ENCODE measurements at regions not wholly inside any gene's neighbourhood (a gene's known extent, or its start where the extent isn't known, plus 50 kb on each side); places are given as distances from the start of the nearest gene placed in this dataset.

- Mint-ChIP-seq H3K27ac (no peak overlapping the region), H3K9me3 (peaks cover 7% of the 10 kb centered on the region), H3K4me1 (peaks cover 5% of the 10 kb centered on the region), H3K4me3 (no peak overlapping the region), H3K36me3 (no peaks in the 10 kb centered on the region), H3K27me3 (peaks cover 3% of the 10 kb centered on the region)
- DNase-seq (ENCODE audit: low spot score in 2 of 2) (no peak), ATAC-seq (ENCODE audit: low read depth) (no peak)
Observed at GRCh38 chr22:48539261-48539660, 1288.4 kb downstream of the BRD1 start.

GRCh38 chr22:48538291-48538820 is 1289.3 kb downstream of the BRD1 start:
- no peak for DNase-seq (ENCODE audit: low spot score in 2 of 2)
- no peak overlapping the region for H3K27ac Mint-ChIP-seq

DNA sequence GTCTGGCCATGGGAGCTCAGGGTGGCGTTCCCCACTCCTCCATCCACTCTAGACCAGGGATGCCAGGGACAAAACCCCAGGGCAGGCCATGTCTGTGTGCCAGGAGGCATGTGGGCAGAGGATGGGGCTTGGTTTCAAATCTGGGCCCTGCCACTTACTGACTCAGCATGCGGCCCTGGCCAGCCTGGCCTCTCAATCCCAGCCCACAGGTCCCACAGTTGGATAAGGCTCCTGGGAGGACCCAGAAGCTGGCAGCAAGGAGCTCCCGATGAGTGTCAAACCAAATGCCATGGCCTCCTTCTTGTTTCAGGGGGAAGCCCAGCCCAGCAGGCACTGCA is 1290.4 kb downstream of the BRD1 start:
- DNase-seq (ENCODE audit: low spot score in 2 of 2) (no peak), ATAC-seq (ENCODE audit: low read depth) (no peak)
- Mint-ChIP-seq H3K27ac (no peak overlapping the region), H3K9me3 (peaks cover 4% of the 10 kb centered on the region), H3K27me3 (no peaks in the 10 kb centered on the region), H3K4me1 (peaks cover 5% of the 10 kb centered on the region), H3K36me3 (no peaks in the 10 kb centered on the region), H3K4me3 (no peak overlapping the region)

More at GRCh38 chr22:48538291-48538820, 1289.3 kb downstream of the BRD1 start:
- H3K36me3 Mint-ChIP-seq = no peaks in the 10 kb centered on the region
- ATAC-seq (ENCODE audit: low read depth) = no peak
- peaks cover 3% of the 10 kb centered on the region for H3K27me3 Mint-ChIP-seq
- peaks cover 5% of the 10 kb centered on the region for H3K4me1 Mint-ChIP-seq
- peaks cover 7% of the 10 kb centered on the region for H3K9me3 Mint-ChIP-seq
- H3K4me3 Mint-ChIP-seq = no peak overlapping the region

DNA sequence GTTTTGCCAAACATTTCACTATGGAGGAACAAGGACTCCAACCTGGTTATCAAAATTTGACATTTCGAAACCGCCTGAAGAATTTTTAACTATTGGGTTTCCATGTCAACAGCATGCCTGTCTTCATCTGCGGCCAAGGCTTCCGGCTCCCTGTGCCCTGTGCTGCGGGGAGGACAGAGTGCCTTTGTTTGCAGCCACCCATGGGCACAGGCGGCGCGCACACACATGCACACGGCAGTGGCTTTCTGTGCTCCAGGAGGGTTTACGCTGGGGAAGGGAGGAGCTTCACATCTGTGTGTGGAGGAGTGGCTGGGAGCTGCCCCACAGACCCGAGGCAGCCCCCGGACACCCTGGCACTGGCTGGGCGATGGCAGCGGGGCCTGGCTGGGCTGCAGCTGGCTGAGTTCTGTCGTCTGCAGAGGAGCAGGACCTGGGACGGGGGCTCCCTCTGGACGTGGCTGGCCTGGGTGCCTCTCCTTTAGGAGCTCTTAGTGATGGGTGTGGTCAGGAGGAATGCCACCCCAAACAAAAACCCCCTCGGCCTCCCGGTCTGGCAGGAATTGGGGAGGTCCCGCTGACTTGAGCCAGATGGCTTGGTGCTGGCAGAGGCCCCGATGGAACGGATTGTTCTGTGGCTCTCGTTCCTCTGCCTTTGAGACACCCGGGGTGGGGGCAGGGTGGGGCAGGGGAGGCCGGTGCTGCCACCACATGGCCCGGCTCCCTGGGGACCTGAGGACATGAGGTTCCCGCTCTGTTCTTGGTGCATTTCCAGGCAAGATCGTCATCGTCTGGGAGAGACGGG is 1290.9 kb downstream of the BRD1 start:
- ATAC-seq (ENCODE audit: low read depth) (no peak), DNase-seq (ENCODE audit: low spot score in 2 of 2) (no peak)
- H3K27ac Mint-ChIP-seq = no peak overlapping the region
- H3K27me3 Mint-ChIP-seq = no peaks in the 10 kb centered on the region
- H3K9me3 Mint-ChIP-seq = no peaks in the 10 kb centered on the region
- H3K36me3 Mint-ChIP-seq = no peaks in the 10 kb centered on the region
- H3K4me3 Mint-ChIP-seq = no peak overlapping the region
- H3K4me1 Mint-ChIP-seq = no peaks in the 10 kb centered on the region

GRCh38 chr22:48535868-48536540 is 1291.7 kb downstream of the BRD1 start:
- no peaks in the 10 kb centered on the region for H3K9me3 Mint-ChIP-seq
- DNase-seq (ENCODE audit: low spot score in 2 of 2) = no peak
- no peaks in the 10 kb centered on the region for H3K27me3 Mint-ChIP-seq
- H3K27ac Mint-ChIP-seq = no peak overlapping the region
- no peaks in the 10 kb centered on the region for H3K36me3 Mint-ChIP-seq
- no peak overlapping the region for H3K4me3 Mint-ChIP-seq
- H3K4me1 Mint-ChIP-seq = no peaks in the 10 kb centered on the region
- ATAC-seq (ENCODE audit: low read depth) = no peak

- no peak for ATAC-seq (ENCODE audit: low read depth)
- no peaks in the 10 kb centered on the region for H3K9me3 Mint-ChIP-seq
- DNase-seq (ENCODE audit: low spot score in 2 of 2) = no peak
- H3K36me3 Mint-ChIP-seq = no peaks in the 10 kb centered on the region
- H3K27ac Mint-ChIP-seq = no peak overlapping the region
- H3K4me1 Mint-ChIP-seq = no peaks in the 10 kb centered on the region
- no peak overlapping the region for H3K4me3 Mint-ChIP-seq
- peaks cover 1% of the 10 kb centered on the region for H3K27me3 Mint-ChIP-seq
Observed at GRCh38 chr22:48534395-48534958, 1293.2 kb downstream of the BRD1 start.

- Mint-ChIP-seq H3K27ac (no peak overlapping the region), H3K9me3 (no peaks in the 10 kb centered on the region), H3K36me3 (no peaks in the 10 kb centered on the region)
Observed at GRCh38 chr22:48532986-48533385, 1294.7 kb downstream of the BRD1 start.

GRCh38 chr22:48531761-48532435 is 1295.8 kb downstream of the BRD1 start:
- H3K4me3 Mint-ChIP-seq = no peak overlapping the region
- H3K9me3 Mint-ChIP-seq = no peaks in the 10 kb centered on the region
- H3K36me3 Mint-ChIP-seq = no peaks in the 10 kb centered on the region
- H3K4me1 Mint-ChIP-seq = peaks cover 2% of the 10 kb centered on the region
- H3K27me3 Mint-ChIP-seq = peaks cover 5% of the 10 kb centered on the region
- DNase-seq (ENCODE audit: low spot score in 2 of 2) (no peak), ATAC-seq (ENCODE audit: low read depth) (no peak)
- H3K27ac Mint-ChIP-seq = no peak overlapping the region

More at GRCh38 chr22:48532986-48533385, 1294.7 kb downstream of the BRD1 start:
- Mint-ChIP-seq H3K27me3 (peaks cover 5% of the 10 kb centered on the region), H3K4me3 (no peak overlapping the region), H3K4me1 (peaks cover 2% of the 10 kb centered on the region)
- ATAC-seq (ENCODE audit: low read depth) (no peak), DNase-seq (ENCODE audit: low spot score in 2 of 2) (no peak)

DNA sequence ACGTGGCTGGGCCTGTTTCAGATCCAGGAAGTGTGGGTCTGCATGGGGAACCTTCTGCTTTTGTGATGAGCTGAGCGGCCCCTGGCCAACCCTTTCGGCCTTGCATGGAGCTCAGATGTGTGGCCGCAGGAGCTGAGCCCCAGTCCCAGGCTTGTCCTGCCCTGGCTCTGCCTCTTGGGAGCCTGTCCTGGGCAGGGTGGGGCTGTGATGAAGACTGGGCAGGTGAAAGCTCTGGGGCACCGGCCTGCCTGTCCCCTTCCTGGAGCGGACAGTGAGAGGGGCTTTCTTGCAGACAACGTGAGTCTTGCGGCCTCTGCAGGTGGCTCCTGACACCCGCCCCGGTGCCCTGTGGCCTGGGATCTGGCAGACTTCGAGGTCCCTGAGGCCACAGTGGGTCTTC is 1296.6 kb downstream of the BRD1 start:
- Mint-ChIP-seq H3K36me3 (no peaks in the 10 kb centered on the region), H3K27me3 (peaks cover 6% of the 10 kb centered on the region), H3K27ac (no peak overlapping the region), H3K4me1 (peaks cover 2% of the 10 kb centered on the region), H3K9me3 (no peaks in the 10 kb centered on the region), H3K4me3 (no peak overlapping the region)
- ATAC-seq (ENCODE audit: low read depth) (no peak), DNase-seq (ENCODE audit: low spot score in 2 of 2) (no peak)

DNA sequence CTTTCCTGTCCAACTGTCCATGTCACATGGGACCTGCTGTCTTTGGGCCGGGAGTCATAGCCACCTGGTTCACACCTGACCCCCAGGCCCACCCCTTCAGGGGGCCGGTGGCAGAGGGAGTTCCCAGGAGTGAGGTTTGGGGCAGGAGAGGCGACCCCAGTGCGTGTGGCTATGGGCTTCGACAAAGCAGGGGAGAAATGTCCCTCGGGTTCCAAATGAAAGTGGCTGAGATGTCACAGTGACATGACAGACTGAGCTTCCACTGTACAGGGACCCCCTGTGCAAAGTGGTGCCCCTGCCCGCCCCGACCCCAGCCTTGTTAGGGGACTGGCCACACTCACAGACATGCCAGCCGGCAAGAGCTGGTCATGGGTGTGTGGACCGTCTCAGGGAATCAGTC is 1297.0 kb downstream of the BRD1 start:
- DNase-seq (ENCODE audit: low spot score in 2 of 2) (no peak), ATAC-seq (ENCODE audit: low read depth) (no peak)
- Mint-ChIP-seq H3K27ac (no peak overlapping the region), H3K4me3 (no peak overlapping the region), H3K36me3 (no peaks in the 10 kb centered on the region), H3K9me3 (no peaks in the 10 kb centered on the region), H3K4me1 (peaks cover 2% of the 10 kb centered on the region), H3K27me3 (peaks cover 10% of the 10 kb centered on the region)

DNA sequence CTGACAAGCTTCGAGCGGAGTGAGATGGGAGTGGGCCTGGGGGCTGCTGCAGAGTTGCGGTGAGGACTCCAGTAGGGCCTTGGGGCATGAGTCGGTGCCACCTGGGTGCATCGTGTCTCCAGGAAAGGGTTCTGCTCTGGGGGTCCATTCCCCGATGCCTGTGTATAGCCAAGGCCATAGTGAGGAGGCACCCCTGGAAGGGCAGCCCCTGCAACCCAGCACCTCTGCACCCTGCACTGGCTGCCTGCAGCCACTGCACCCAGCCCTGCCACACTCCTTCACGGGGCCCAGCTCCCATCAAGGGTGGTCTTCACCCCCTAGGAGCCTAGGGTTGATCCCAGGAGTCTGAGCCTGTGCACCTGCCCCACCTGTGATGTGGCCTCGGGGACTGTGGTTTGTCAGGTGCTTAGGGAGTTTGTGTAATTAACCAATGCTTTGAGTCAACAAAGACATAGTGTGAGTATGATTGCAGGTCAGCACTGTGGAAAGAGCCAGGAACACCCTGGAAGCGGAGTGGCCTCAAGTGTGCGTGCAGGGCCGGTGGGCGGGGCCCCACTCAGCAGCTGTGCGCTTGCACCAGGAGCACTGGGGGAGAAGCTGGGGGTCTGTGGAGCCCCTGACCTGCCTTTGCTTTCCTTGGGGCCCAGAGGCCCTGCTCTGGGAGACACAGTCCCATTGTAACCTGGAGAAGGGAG is 1299.3 kb downstream of the BRD1 start:
- ATAC-seq (ENCODE audit: low read depth) (no peak), DNase-seq (ENCODE audit: low spot score in 2 of 2) (no peak)
- Mint-ChIP-seq H3K36me3 (no peaks in the 10 kb centered on the region), H3K4me3 (no peak overlapping the region), H3K27ac (no peak overlapping the region), H3K27me3 (peaks cover 11% of the 10 kb centered on the region), H3K9me3 (no peaks in the 10 kb centered on the region), H3K4me1 (peaks cover 2% of the 10 kb centered on the region)

GRCh38 chr22:48523761-48524160 is 1303.9 kb downstream of the BRD1 start:
- H3K9me3 Mint-ChIP-seq = no peaks in the 10 kb centered on the region
- peaks cover 6% of the 10 kb centered on the region for H3K27me3 Mint-ChIP-seq
- ATAC-seq (ENCODE audit: low read depth) = no peak
- no peaks in the 10 kb centered on the region for H3K36me3 Mint-ChIP-seq
- no peak for DNase-seq (ENCODE audit: low spot score in 2 of 2)
- peaks cover 2% of the 10 kb centered on the region for H3K4me1 Mint-ChIP-seq
- H3K4me3 Mint-ChIP-seq = no peak overlapping the region
- no peak overlapping the region for H3K27ac Mint-ChIP-seq

DNA sequence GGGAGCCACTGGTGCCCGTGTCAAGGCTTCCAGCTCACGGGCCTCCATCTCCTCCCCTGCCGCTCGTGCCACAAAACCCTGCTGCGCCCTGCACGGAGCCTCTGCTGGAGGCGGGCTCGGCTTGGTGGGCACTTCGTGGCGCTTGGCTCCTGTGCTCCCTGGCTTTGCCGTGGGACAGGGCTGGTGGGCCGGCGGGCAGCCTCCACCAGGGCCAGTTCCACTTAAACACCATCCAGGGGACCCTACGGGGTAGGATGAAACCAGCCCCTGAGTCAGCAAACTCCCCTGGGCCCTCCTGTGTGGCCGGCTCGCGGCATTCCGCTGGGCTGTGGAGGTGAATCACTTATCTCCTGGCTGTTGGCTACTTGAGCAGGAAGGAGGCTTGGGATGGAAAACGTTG is 1304.6 kb downstream of the BRD1 start:
- Mint-ChIP-seq H3K27ac (no peak overlapping the region), H3K4me1 (no peaks in the 10 kb centered on the region), H3K9me3 (no peaks in the 10 kb centered on the region), H3K27me3 (peaks cover 6% of the 10 kb centered on the region), H3K4me3 (no peak overlapping the region), H3K36me3 (no peaks in the 10 kb centered on the region)
- DNase-seq (ENCODE audit: low spot score in 2 of 2) (no peak), ATAC-seq (ENCODE audit: low read depth) (no peak)
